ENCODE measurements at regions not wholly inside any gene's neighbourhood (a gene's known extent, or its start where the extent isn't known, plus 50 kb on each side); places are given as distances from the start of the nearest gene placed in this dataset.
A peak's percentile ranks its signal among the peaks of the same experiment; 100 is the strongest.

DNA sequence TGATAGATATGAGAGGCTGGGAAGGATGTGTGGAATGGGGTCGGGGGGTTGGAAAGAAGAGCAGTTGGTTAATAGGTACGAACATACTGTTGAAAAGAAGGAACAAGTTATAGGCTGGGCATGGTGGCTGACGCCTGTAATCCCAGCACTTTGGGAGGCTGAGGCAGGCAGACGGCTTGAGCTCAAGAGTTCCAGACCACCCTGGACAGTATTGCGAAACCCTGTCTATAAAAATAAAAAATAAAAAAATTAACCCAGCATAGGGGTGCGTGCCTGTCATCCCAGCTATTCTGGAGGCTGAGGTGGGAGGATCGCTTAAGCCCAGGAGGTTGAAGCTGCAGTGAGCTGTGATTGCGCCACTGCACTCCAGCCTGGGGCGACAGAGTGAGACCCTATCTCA is 58.5 kb upstream of the NHSL2 start:
- Mint-ChIP-seq H3K4me3 (ENCODE audit: unreplicated experiment) (no peak overlapping the region), H3K4me1 (ENCODE audit: insufficient read depth, unreplicated experiment) (no peaks in the 10 kb centered on the region), H3K27me3 (ENCODE audit: insufficient read depth, unreplicated experiment) (peaks cover 96% of the 10 kb centered on the region), H3K9me3 (ENCODE audit: unreplicated experiment) (no peaks in the 10 kb centered on the region), H3K27ac (ENCODE audit: low read depth, unreplicated experiment) (no peak overlapping the region), H3K36me3 (ENCODE audit: insufficient read depth, unreplicated experiment) (no peaks in the 10 kb centered on the region)
- ChIA-PET CTCF (no interaction called here), POLR2A (no interaction called here)
- no peak for DNase-seq (ENCODE audit: unreplicated experiment)
- TF ChIP-seq, protein P1, sequence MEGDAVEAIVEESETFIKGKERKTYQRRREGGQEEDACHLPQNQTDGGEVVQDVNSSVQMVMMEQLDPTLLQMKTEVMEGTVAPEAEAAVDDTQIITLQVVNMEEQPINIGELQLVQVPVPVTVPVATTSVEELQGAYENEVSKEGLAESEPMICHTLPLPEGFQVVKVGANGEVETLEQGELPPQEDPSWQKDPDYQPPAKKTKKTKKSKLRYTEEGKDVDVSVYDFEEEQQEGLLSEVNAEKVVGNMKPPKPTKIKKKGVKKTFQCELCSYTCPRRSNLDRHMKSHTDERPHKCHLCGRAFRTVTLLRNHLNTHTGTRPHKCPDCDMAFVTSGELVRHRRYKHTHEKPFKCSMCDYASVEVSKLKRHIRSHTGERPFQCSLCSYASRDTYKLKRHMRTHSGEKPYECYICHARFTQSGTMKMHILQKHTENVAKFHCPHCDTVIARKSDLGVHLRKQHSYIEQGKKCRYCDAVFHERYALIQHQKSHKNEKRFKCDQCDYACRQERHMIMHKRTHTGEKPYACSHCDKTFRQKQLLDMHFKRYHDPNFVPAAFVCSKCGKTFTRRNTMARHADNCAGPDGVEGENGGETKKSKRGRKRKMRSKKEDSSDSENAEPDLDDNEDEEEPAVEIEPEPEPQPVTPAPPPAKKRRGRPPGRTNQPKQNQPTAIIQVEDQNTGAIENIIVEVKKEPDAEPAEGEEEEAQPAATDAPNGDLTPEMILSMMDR (IDR thresholded peaks at IDR 0.05; ENCODE audit: unreplicated experiment), result no peak
- no TSS peak for BruUV-seq (replicated peaks)
- intact Hi-C loops (cut with micrococcal nuclease), result no loop called here

DNA sequence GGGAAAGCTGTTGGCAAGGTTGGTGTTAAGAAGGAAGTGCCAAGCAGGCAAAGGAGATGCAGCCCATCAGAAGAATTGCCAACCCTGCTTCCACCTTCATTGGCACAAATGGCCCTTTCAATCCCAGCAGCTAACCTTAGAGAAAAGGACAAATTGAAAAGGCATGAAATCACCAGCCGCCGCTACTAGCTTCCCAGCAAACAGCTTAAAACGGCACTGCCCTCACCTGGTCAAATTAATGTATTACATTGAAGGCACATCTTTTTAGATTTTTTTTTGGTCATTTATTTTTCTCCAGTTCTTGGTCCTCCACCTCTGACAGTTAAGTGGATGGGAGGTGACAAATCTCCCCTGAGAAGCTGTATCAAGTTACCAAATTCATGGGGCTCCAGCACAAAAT is 51.0 kb upstream of the NHSL2 start:
- ChIA-PET CTCF (interaction anchor here (0.6 to 2.0 kb wide), 16 partner anchors 11 to 1232 kb away, joined by 3 to 13 read pairs (median 3); no protein-coding TSS in a partner anchor), POLR2A (interaction anchor here (0.9 kb wide), 1 partner anchor 207 kb away, joined by 3 read pairs; no protein-coding TSS in a partner anchor)
- BruUV-seq (replicated peaks), result no TSS peak
- TF ChIP-seq, protein P1 (IDR thresholded peaks at IDR 0.05; ENCODE audit: unreplicated experiment), result peak; percentile 62
- intact Hi-C loops (cut with micrococcal nuclease), result loop anchor here (1.0 kb wide), 1 partner anchor 189 kb away; no protein-coding TSS in a partner anchor
- peaks cover 6% of the 10 kb centered on the region for H3K9me3 Mint-ChIP-seq (ENCODE audit: unreplicated experiment)
- H3K27me3 Mint-ChIP-seq (ENCODE audit: insufficient read depth, unreplicated experiment), result peaks cover 94% of the 10 kb centered on the region
- H3K4me1 Mint-ChIP-seq (ENCODE audit: insufficient read depth, unreplicated experiment), result peaks cover 5% of the 10 kb centered on the region
- H3K36me3 Mint-ChIP-seq (ENCODE audit: insufficient read depth, unreplicated experiment), result no peaks in the 10 kb centered on the region
- H3K27ac Mint-ChIP-seq (ENCODE audit: low read depth, unreplicated experiment), result no peak overlapping the region
- H3K4me3 Mint-ChIP-seq (ENCODE audit: unreplicated experiment), result no peak overlapping the region
- DNase-seq (ENCODE audit: unreplicated experiment), result peak; percentile 61

Data from MCF 10A (cell line).